Activated CD4-positive, alpha-beta T cell treated with anti-CD3 and anti-CD28 coated beads, Interleukin-10, Interleukin-2, amounts not matched to agents 100 ng/mL and 50 ng/mL, durations not matched to agents 16 hours and 8 hours (primary cell): ENCODE measurements at regions not wholly inside any gene's neighbourhood (a gene's known extent, or its start where the extent isn't known, plus 50 kb on each side); places are given as distances from the start of the nearest gene placed in this dataset.
"Not testable (repeated sequence)": the region's sequence is repeated elsewhere in the genome, so short reads cannot be mapped to it uniquely, and the experiment has no call there.

ENCODE experiments used
- DNase-seq: peaks from one replicate; pipeline ENCODE4 v3.0.0-alpha.2; 2020

GRCh38 chr9:1505489-1505888, 455.3 kb downstream of the DMRT2 start:
- peak; percentile 70 for DNase-seq

- DNase-seq = no peak
Measured at GRCh38 chr9:1510712-1511111, 460.6 kb downstream of the DMRT2 start.

GRCh38 chr9:1513105-1513504, 462.9 kb downstream of the DMRT2 start:
- DNase-seq = no peak

- DNase-seq = no peak
Measured at GRCh38 chr9:1514250-1514649, 464.1 kb downstream of the DMRT2 start.

- DNase-seq = peak; percentile 64
Measured at GRCh38 chr9:1514776-1515363, 464.7 kb downstream of the DMRT2 start.

- DNase-seq = no peak
Measured at GRCh38 chr9:1515557-1515956, 465.4 kb downstream of the DMRT2 start.

- no peak for DNase-seq
Measured at GRCh38 chr9:1521547-1521946, 471.4 kb downstream of the DMRT2 start.

GRCh38 chr9:1522219-1522767, 472.1 kb downstream of the DMRT2 start:
- DNase-seq = peak; percentile 29

GRCh38 chr9:1528456-1528855, 478.3 kb downstream of the DMRT2 start:
- DNase-seq = no peak

- no peak for DNase-seq
Measured at GRCh38 chr9:1530696-1531095, 480.5 kb downstream of the DMRT2 start.

- DNase-seq = no peak
Measured at GRCh38 chr9:1531424-1531823, 481.3 kb downstream of the DMRT2 start.

GRCh38 chr9:1532171-1532570, 482.0 kb downstream of the DMRT2 start:
- DNase-seq = no peak

- peak; percentile 14 for DNase-seq
Measured at GRCh38 chr9:1535051-1535450, 480.1 kb upstream of the SMARCA2 start.

- no peak for DNase-seq
Measured at GRCh38 chr9:1535599-1535998, 479.5 kb upstream of the SMARCA2 start.

- peak; percentile 58 for DNase-seq
Measured at GRCh38 chr9:1536522-1537170, 478.5 kb upstream of the SMARCA2 start.

GRCh38 chr9:1538301-1538700, 476.8 kb upstream of the SMARCA2 start:
- DNase-seq = no peak

GRCh38 chr9:1539216-1539615, 475.9 kb upstream of the SMARCA2 start:
- DNase-seq = no peak

GRCh38 chr9:1550636-1551035, 464.5 kb upstream of the SMARCA2 start:
- DNase-seq = no peak

GRCh38 chr9:1554081-1555035, 460.8 kb upstream of the SMARCA2 start:
- DNase-seq = no peak

GRCh38 chr9:1558666-1559065, 456.5 kb upstream of the SMARCA2 start:
- DNase-seq = not testable (repeated sequence)

- DNase-seq = no peak
Measured at GRCh38 chr9:1575939-1576338, 439.2 kb upstream of the SMARCA2 start.

GRCh38 chr9:1580215-1580614, 434.9 kb upstream of the SMARCA2 start:
- no peak for DNase-seq

- no peak for DNase-seq
Measured at GRCh38 chr9:1581926-1582325, 433.2 kb upstream of the SMARCA2 start.

GRCh38 chr9:1591310-1591709, 423.8 kb upstream of the SMARCA2 start:
- DNase-seq = no peak
